NCI-H1105 treated with DMSO at 0.1 percent for 48 hours (cell line): ENCODE measurements at regions not wholly inside any gene's neighbourhood (a gene's known extent, or its start where the extent isn't known, plus 50 kb on each side); places are given as distances from the start of the nearest gene placed in this dataset.
"Not testable (repeated sequence)": the region's sequence is repeated elsewhere in the genome, so short reads cannot be mapped to it uniquely, and the experiment has no call there.

Experiments
- DNase-seq: peaks from one replicate; lab custom pipeline; 2025; lab: John Stamatoyannopoulos, UW

DNA sequence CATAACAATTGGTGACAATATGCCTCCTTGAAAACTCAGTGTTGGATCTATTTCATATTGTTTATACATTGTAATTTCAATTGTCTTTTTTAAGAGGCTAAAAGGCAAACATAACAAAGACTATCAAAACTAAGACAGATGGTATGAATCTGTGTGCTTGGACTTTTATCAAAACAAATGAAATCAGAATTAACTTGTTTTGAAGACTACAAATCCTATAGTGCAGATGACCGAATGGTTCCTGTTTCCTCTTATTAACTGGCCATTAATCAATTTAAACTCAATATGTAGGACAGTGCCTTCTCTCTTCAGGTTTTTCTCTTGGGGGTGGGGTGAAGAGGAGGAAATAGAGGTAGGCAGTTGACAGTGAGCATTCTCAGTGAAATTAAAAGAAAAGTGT lies 366.9 kb upstream of the GRAMD2B start:
- no peak for DNase-seq

DNA sequence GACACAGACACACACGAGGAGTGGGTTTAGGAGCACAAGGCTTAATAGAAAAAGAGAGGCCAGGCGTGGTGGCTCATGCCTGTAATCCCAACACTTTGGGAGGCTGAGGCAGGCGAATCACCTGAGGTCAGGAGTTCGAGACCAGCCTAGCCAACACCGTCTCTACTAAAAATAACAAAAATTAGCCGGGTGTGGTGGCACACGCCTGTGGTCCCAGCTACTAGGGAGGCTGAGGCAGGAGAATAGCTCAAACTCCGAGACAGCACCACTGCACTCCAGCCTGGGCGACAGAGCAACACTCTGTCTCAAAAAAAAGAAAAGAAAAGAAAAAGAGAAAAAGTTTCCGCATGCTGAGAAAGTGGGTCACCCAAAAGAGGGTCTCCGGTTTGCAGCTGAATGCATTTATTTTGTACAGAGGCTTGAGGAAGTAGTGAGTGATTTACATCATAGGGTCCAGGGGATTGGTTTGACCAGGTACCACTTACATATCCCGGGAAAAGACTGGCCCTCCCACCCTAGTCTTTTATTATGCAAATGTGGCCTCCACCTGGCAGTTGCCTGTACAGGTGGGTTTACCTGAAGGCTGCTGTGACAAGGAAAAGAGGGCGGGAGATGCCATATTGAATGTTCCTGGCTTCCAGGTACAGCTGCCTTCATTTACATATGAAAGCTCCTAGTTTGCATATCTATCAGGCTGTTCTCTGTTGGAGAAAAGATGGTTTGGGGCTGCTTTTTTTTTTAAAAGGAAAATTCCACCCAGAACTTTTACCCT lies 366.2 kb upstream of the GRAMD2B start:
- DNase-seq, result no peak

DNA sequence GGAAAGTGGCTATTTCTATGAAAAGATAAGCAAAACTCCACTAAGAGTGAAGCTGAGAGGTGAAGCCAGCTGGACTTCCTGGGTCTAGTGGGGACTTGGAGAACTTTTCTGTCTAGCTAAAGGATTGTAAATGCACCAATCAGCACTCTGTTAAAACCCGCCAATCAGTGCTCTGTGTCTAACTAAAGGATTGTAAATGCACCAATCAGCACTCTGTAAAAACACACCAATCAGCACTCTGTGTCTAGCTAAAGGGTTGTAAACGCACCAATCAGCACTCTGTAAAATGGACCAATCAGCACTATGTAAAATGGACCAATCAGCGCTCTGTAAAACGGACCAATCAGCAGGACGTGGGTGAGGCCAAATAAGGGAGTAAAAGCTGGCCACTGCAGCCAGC lies 364.8 kb upstream of the GRAMD2B start:
- not testable (repeated sequence) for DNase-seq

DNA sequence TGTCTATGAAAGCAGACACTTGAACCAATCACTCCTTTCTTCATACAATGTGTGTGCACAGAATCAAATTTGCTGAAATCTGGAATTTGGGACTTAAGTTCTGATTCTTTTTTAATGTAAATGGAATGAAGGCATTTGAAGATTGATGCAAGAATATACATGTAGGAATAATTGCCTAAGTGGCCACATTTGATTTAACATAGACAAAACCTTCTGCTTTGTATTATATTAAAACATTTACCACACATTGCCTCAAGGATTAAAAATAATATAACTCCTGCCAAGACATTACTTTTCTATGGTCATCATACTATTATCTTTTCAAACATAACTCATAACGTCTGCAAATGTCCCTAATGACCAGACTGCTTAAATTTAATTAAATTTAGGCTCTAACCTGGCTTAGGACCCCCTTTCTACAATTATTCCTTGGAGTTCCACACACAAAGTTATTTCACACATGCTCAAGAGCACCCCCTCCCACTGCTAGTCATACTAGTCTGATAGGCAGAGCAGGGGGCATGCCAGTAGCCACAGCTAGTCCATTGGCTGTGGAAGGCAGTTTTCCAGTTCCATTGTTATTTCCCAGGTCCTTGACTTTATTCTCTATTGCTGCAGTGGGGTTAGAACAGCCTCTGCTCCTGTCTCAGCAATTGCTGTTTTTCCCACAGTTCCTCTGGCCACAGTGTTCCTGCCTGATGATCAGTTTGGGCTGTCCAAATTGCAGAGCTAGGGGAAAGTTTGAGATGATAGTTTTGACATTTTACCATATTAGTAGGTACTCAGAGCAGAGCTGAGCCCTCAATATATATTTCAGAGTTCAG lies 360.6 kb upstream of the GRAMD2B start:
- DNase-seq, result no peak

DNA sequence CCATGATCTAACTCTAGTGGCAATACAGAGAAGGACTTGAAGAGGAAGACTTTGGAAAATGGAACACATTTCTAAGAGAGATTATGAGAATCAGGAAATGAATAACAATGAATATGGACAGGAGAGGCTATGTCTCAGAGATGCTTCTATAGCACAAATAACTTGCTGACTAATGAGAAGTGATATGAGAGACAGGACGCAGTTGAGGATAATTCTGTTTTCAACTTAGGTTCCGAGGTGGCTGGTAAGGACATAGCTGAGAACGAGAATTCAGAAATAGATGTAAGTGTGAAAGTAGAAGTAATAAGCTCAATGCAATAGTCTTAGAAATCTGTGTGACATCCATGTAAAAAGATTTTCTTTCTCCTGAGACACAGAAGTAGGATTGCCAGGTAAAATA lies 358.1 kb upstream of the GRAMD2B start:
- DNase-seq, result no peak

DNA sequence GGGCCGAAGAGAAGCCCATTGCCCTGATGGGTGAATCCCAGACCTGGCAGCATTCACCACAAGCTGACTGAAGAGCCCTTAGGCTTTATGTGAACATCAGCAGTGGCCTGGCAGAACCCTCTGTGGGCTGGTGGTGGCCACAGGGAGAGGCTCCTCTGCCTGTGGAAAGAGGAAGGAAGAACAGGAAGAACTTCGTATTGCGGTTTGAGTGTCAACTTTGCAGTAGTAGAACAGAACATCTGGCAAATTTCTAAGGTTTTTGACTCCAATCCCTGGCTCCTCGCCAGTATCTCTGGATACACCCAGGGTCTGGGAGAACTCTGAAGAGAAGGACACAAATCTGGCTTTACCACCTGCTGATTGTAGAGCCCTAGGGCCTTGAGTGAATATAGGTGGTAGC lies 356.4 kb upstream of the GRAMD2B start:
- DNase-seq, result no peak

DNA sequence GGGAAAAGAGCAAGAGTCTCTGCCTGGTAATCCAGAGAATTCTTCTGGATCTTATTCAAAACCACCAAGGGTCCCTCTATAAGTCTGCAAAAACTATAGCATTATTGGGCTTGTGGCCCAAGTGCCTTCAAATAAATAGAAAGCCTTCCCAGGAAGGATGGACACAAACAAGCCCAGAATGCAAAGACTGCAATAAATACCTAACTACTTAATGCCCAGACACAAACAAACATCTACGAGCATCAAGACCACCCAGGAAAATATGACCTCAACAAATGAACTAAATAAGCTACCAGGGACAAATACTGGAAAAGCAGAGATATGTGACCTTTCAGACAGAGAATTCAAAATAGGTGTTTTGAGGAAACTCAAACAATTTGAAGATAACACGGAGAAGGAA lies 355.8 kb upstream of the GRAMD2B start:
- DNase-seq, result no peak

DNA sequence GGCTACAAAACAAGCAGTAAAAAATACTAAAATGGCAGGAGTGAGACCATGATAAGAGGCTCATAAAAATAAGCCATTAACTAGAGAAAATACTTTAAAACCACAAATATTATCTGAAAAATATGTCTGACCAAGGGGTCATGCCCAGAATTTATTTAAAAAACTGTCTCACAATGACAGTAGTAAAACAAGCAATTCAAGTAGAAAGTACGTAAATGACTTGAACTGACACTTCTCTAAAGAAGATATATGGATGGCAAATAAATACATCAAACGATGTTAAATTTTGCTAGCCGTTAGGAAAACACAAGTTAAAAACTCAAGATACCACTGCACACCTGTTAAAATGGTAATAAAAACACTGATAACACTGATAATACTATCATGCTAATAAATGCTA lies 353.9 kb upstream of the GRAMD2B start:
- no peak for DNase-seq

DNA sequence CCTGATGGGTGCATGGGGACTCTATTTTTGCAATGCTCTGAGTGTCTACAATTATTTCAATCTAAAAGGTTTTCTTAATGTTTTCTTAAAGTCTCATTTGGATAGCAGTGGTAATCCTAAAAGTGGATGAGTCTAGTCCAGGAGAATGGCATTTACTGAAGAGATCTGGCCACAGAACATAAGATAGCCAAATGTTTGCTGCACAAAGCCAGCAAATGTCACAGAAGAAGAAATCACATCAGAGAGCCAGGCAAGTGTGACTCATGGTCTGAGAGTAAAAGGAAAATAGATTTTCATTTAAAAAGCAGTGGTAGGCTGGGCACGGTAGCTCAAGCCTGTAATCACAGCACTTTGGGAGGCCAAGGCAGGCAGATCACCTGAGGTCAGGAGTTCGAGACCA lies 352.7 kb upstream of the GRAMD2B start:
- DNase-seq, result no peak

DNA sequence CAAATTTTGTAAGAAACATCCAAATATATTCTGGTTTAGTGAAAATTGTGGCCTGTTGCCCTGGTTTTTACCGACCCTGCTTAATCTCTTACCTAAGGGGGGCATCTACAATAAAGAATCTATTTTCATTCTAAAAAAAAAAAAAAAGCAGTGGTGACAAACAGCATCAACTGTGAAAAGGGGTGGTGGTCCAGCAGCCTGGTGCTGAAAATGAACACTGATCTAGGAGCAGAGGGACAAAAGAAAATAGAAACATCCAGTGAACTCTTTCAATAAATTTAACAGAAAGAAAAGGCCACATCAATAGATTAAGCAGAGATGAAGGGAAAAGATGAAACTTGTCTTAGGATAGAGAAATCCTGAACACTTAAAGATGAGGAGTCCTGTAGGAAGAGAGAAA lies 348.7 kb upstream of the GRAMD2B start:
- no peak for DNase-seq

DNA sequence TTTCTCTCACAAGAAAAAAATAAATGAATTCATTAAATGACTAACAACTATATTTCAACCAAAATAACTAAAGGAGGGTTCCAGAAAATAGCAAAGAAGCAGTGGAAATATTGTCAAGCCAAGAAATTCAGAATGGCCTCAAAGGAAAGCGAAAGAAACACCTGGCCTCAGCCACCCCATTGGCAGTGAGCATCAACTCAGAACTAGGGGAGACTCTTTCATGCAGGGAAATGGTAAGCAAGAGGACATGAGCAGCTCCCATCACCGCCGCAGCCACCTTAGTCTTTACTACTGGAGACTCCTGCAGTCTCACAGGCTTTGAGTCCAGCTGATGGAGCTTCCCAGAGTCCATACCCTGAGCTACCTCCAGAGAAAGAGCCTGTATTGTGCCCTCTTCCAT lies 343.9 kb upstream of the GRAMD2B start:
- no peak for DNase-seq

DNA sequence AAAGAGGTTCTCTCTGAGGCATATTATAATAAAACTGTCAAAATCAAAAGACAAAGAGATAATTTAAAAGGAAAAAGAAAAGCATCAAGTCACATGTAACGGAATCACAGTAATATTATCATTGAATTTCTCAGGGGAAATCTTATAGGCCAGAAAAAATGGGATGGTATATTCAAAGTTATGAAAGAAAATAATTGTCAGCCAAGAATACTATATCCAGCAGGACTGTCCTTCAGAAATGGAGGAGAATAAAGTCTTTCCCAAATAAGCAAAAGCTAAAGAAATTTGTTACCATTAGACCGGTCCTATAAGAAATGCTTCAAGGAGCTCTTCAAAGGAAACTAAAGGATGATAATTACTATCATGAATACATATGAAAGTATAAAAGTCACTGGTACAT lies 342.0 kb upstream of the GRAMD2B start:
- no peak for DNase-seq

DNA sequence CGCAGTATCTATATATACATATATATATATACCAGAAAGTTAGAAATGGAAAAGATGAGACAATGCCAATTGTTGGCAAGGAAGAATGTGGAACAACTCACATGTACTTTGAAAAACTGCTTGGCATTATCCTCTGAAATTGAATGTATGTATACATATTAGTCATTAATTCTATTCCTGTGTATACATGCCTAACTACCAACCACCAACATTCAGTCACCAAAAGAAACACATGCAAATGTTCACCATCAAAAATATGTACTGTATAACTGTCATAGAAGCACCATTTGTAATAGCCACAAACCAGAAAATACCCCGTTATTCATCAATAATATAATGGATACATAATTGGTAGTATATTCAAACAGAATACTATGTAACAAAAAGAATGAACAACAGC lies 330.2 kb upstream of the GRAMD2B start:
- no peak for DNase-seq

DNA sequence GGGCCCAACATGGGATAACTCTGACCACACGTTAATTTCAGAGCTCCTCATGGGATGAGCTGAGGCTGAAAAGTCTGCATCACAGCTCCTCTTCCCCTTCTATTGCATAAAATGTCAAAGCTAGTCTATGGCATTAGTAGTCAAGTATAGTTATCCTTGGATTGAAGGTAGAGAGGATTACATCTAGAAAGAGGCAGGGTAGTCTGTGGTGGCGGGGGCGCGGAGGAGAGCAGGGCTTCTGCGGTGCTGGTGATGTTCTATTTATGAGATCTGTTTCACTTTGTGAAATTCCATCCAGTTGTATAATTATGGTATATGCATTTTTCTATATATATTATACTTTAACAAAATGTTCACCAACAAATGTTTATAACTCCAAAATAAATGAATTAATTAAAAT lies 329.5 kb upstream of the GRAMD2B start:
- DNase-seq, result no peak

DNA sequence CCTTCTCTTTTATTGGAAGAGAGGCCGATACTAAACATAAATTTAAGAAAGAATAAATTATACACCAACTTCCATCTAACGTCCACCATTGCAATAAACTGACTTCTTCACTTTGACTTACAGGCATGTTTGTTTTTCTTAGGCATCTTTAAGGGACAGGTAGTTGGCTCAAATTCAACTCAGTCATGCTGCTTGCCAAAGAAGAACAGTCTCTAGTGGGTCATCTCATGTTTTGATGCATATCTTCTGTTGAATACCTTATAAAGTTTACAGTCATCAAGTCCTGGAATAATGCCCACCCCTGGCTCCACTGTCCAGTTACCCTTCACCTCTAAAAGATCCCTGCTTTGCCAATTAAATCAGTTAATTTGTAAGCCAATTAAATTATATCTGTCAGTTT lies 328.2 kb upstream of the GRAMD2B start:
- DNase-seq, result no peak

DNA sequence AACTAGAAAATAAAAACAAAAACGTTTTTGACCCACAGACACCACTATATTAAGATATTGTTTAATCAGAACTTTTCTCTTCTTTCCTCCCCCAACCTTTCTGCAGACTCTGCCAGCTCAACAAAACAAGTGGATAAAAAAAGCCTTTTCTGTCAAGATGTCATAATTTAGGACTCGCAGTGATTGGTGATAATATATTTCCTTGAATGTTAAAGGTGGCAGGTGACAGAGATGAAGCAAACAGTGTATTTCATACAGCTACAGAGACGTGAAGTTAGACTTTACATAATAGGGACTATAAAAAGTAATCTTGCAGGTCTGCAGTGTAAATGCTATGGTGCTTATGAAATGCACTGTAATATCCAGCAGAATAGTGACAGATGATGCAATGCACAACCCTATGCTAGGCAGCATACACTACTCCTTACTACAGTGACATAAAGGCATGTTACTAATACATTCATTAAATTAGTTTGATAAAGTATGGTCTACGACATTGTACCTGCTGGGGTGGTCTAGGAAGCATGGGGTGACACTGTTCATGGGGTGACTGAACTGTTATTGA lies 326.7 kb upstream of the GRAMD2B start:
- DNase-seq, result no peak

DNA sequence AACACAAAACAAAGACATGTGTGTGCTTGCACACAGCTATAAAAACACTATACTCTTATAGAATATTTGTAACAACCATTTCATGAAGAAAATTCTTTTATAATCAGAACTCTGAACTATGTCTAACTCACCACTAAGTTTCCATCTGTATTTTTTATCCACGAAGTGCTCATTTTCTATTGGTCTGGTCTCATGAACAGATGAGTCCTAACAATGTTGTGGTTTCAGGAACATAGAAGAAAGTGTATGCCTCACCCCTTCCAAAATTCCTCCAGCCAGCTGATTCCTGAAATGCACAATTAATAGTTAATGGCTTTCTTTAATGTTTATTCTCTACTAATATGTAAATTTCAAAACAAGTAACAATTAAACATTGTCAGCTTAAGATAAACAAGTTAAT lies 325.3 kb upstream of the GRAMD2B start:
- DNase-seq, result no peak

DNA sequence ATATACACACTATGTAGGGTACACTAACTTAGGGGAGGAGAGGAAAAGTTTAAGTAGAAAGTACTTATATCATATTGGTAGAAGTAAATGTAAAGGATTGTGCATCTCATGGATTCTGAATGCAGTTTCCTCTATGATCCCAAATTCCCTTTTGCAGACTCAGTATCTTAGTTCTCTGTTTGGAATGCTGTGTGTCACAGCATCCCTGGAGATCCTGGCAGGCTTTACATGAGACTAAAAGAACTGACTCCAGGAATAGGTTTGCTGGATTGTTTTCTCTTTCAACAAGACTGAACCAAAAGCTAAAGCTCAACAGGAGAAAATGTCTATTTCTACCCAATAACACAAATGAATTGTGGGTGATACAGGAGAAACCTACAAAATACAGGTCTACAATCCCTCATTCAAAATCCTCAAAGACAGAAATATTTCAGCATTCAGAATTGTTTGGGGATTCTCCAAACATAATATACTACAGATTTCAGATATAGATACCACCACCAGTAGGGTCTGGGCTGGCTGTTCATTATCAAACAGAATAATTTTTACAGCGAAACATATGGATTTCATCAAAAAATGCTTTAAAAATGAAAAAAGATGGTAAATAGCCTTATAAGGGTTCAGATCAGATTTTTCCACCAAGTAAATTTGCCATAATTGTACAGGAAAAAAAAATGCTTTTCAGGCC lies 324.7 kb upstream of the GRAMD2B start:
- no peak for DNase-seq

DNA sequence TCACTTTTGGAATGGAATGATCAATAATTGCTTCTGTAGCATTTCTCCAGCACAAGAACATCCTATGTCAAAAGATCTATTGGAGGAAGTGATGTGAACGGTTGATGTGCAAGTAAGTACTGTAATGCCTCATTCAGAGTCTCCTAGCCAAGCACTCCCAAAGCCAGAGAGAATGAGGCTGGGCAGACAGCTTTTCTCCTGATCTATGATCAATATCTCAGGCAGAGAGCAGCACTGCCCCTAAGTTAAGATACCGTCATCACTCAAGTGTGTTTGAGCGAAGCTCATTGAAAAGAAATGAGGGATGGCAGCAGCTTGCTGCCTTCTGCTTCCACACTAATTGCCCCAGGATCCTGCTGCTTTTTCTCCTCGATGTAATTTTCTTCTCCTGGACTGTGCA lies 324.1 kb upstream of the GRAMD2B start:
- no peak for DNase-seq

DNA sequence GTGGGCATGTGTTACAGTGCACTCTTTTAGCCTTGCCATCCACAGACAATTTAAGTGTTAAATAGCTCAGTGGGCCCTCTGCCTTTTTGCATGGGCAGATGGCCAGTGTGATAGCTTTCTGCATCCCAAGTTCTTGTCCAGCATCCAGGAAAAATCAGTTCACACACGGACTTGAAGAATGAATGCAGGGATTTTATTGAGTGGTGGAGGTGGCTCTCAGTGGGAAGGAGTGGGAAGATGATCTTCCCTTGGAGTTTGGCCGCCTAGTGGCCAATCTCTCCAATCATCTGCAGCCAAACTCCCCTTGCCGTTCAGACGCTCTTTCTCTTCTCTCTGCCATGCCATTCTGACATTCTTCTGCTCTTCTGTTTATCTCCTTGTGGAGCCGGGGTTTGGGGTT lies 322.4 kb upstream of the GRAMD2B start:
- DNase-seq, result no peak

DNA sequence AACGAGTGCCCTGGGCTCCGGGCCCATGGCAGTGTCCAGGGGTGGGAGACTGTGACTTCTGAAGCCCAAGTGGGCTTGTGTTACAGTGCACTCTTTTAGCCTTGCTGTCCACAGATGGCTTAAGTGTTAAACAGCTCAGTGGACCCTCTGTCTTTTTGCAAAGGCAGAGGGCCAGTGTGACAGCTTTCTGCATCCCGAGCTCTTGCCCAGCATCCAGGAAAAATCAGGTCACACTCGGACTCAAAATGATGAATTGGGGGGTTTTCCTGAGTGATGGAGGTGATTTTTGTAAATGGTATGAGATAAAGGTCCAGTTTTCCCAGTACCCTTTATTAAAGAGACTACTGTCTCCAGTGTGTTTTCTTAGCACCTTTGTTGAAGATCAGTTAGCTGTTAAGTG lies 321.3 kb upstream of the GRAMD2B start:
- DNase-seq, result no peak

DNA sequence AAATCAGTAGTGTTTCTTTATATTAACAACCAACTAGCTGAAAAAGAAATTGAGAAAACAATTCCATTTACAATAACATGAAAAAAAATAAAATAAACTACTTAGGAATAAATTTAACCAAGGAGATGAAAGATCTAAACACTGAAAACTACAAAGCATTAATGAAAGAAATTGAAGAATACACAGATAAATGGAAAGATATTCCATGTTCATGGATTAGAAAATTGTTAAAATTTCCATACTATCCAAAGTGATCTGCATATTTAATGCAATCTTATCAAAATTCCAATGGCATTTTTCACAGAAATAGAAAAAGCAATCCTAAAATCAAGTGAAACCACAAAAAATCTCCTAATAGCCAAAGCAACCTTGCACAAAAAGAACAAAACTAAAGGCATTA lies 320.2 kb upstream of the GRAMD2B start:
- no peak for DNase-seq

DNA sequence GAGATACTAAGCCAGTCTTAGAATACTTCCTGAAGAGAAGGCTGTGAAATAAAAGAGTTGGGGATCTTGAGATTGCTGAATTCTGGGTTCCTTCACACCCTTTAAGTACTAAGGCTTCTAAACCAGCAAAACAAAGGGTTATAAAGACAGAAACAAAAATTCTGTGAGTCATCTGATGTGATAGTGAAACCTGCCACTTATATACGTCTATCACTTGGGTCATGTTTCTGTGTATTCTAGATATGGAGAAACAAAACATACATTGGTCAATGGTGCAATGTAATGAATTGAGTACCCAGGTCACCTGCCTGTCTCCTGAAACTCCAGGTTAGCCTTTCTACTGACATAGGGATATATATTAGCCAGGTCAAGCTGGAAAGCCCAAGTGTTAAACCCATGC lies 319.3 kb upstream of the GRAMD2B start:
- DNase-seq, result no peak
